ENCODE measurements at regions not wholly inside any gene's neighbourhood (a gene's known extent, or its start where the extent isn't known, plus 50 kb on each side); places are given as distances from the start of the nearest gene placed in this dataset.

GRCh38 chrX:45849261-45849862 lies 648.7 kb upstream of the DIPK2B start:
- ATAC-seq (replicated peaks) = no peak
- Mint-ChIP-seq H3K9me3 (no peaks in the 10 kb centered on the region), H3K4me1 (peaks cover 7 to 16% of the 10 kb centered on the region in 2 donors)

GRCh38 chrX:45847961-45848360 lies 647.3 kb upstream of the DIPK2B start:
- H3K4me1 Mint-ChIP-seq = peaks cover 7 to 21% of the 10 kb centered on the region in 2 donors
- H3K27me3 Mint-ChIP-seq = peaks cover 6 to 8% of the 10 kb centered on the region in 2 donors
- H3K36me3 Mint-ChIP-seq = peaks cover 0 to 3% of the 10 kb centered on the region in 2 donors
- H3K9me3 Mint-ChIP-seq = no peaks in the 10 kb centered on the region
- no peak overlapping the region for H3K27ac Mint-ChIP-seq
- DNase-seq (no peak), ATAC-seq (replicated peaks) (no peak)
- no peak overlapping the region for H3K4me3 Mint-ChIP-seq

More at GRCh38 chrX:45849261-45849862, 648.7 kb upstream of the DIPK2B start:
- DNase-seq = no peak
- Mint-ChIP-seq H3K36me3 (peaks cover 0 to 3% of the 10 kb centered on the region in 2 donors), H3K4me3 (peak overlapping the region; percentile 88 to 89), H3K27ac (no peak overlapping the region), H3K27me3 (peaks cover 10 to 12% of the 10 kb centered on the region in 2 donors)

GRCh38 chrX:45846328-45846727 lies 645.7 kb upstream of the DIPK2B start:
- Mint-ChIP-seq H3K9me3 (no peaks in the 10 kb centered on the region), H3K4me3 (no peak overlapping the region), H3K36me3 (peaks cover 0 to 3% of the 10 kb centered on the region in 2 donors)

GRCh38 chrX:45845142-45845541 lies 644.5 kb upstream of the DIPK2B start:
- ATAC-seq (replicated peaks) (no peak), DNase-seq (no peak)
- peaks cover 2 to 27% of the 10 kb centered on the region in 2 donors for H3K4me1 Mint-ChIP-seq
- H3K4me3 Mint-ChIP-seq = no peak overlapping the region
- peaks cover 0 to under 1% of the 10 kb centered on the region in 2 donors for H3K36me3 Mint-ChIP-seq
- H3K9me3 Mint-ChIP-seq = no peaks in the 10 kb centered on the region
- peaks cover 2 to 6% of the 10 kb centered on the region in 2 donors for H3K27me3 Mint-ChIP-seq
- no peak overlapping the region for H3K27ac Mint-ChIP-seq

More at GRCh38 chrX:45846328-45846727, 645.7 kb upstream of the DIPK2B start:
- no peak for DNase-seq
- Mint-ChIP-seq H3K4me1 (peaks cover 8 to 34% of the 10 kb centered on the region in 2 donors), H3K27ac (no peak overlapping the region), H3K27me3 (peaks cover 6 to 8% of the 10 kb centered on the region in 2 donors)
- no peak for ATAC-seq (replicated peaks)

- H3K9me3 Mint-ChIP-seq = no peaks in the 10 kb centered on the region
- H3K4me1 Mint-ChIP-seq = peaks cover 1 to 18% of the 10 kb centered on the region in 2 donors
- no peak for DNase-seq
- no peaks in the 10 kb centered on the region for H3K36me3 Mint-ChIP-seq
- ATAC-seq (replicated peaks) = no peak
- H3K27ac Mint-ChIP-seq = no peak overlapping the region
- H3K27me3 Mint-ChIP-seq = no peaks in the 10 kb centered on the region
- no peak overlapping the region for H3K4me3 Mint-ChIP-seq
Observed at GRCh38 chrX:45843518-45843917, 642.8 kb upstream of the DIPK2B start.

GRCh38 chrX:45842926-45843315 lies 642.2 kb upstream of the DIPK2B start:
- Mint-ChIP-seq H3K27ac (no peak overlapping the region), H3K36me3 (no peaks in the 10 kb centered on the region), H3K27me3 (no peaks in the 10 kb centered on the region)

GRCh38 chrX:45842207-45842925 lies 641.7 kb upstream of the DIPK2B start:
- Mint-ChIP-seq H3K27ac (no peak overlapping the region), H3K36me3 (no peaks in the 10 kb centered on the region), H3K4me3 (no peak overlapping the region), H3K9me3 (no peaks in the 10 kb centered on the region), H3K27me3 (no peaks in the 10 kb centered on the region), H3K4me1 (peaks cover 1 to 18% of the 10 kb centered on the region in 2 donors)
- no peak for ATAC-seq (replicated peaks)
- DNase-seq = no peak

More at GRCh38 chrX:45842926-45843315, 642.2 kb upstream of the DIPK2B start:
- Mint-ChIP-seq H3K4me3 (no peak overlapping the region), H3K4me1 (peaks cover 1 to 18% of the 10 kb centered on the region in 2 donors), H3K9me3 (no peaks in the 10 kb centered on the region)
- ATAC-seq (replicated peaks) (no peak), DNase-seq (no peak)

GRCh38 chrX:45840411-45840950 lies 639.8 kb upstream of the DIPK2B start:
- no peaks in the 10 kb centered on the region for H3K9me3 Mint-ChIP-seq
- ATAC-seq (replicated peaks) (no peak), DNase-seq (no peak)
- peaks cover 1 to 18% of the 10 kb centered on the region in 2 donors for H3K4me1 Mint-ChIP-seq
- no peak overlapping the region for H3K4me3 Mint-ChIP-seq
- no peaks in the 10 kb centered on the region for H3K27me3 Mint-ChIP-seq
- H3K27ac Mint-ChIP-seq = no peak overlapping the region
- H3K36me3 Mint-ChIP-seq = no peaks in the 10 kb centered on the region

- H3K27me3 Mint-ChIP-seq = peaks cover 0 to 13% of the 10 kb centered on the region in 2 donors
- H3K27ac Mint-ChIP-seq = no peak overlapping the region
- ATAC-seq (replicated peaks) (no peak), DNase-seq (no peak)
- no peak overlapping the region for H3K4me3 Mint-ChIP-seq
- no peaks in the 10 kb centered on the region for H3K4me1 Mint-ChIP-seq
- no peaks in the 10 kb centered on the region for H3K9me3 Mint-ChIP-seq
- H3K36me3 Mint-ChIP-seq = no peaks in the 10 kb centered on the region
Observed at GRCh38 chrX:45830343-45830742, 629.7 kb upstream of the DIPK2B start.

- peak; percentile 87 to 97 for ATAC-seq (replicated peaks)
- Mint-ChIP-seq H3K4me1 (peaks cover 6% of the 10 kb centered on the region in 2 donors), H3K27me3 (peaks cover 0 to 4% of the 10 kb centered on the region in 2 donors), H3K27ac (peak overlapping the region; percentile 60), H3K9me3 (no peaks in the 10 kb centered on the region), H3K36me3 (peaks cover 0 to 4% of the 10 kb centered on the region in 2 donors), H3K4me3 (peak overlapping the region in 1 of 2 donors; percentile 37)
- DNase-seq = peak; percentile 24
Observed at GRCh38 chrX:45824471-45824870, 623.8 kb upstream of the DIPK2B start.

- peaks cover 6 to 10% of the 10 kb centered on the region in 2 donors for H3K4me1 Mint-ChIP-seq
- peaks cover 0 to 7% of the 10 kb centered on the region in 2 donors for H3K36me3 Mint-ChIP-seq
- H3K4me3 Mint-ChIP-seq = no peak overlapping the region
- no peak overlapping the region for H3K27ac Mint-ChIP-seq
- DNase-seq = no peak
- ATAC-seq (replicated peaks) = no peak
- H3K9me3 Mint-ChIP-seq = peaks cover 2 to 4% of the 10 kb centered on the region in 2 donors
- H3K27me3 Mint-ChIP-seq = peaks cover 0 to 7% of the 10 kb centered on the region in 2 donors
Observed at GRCh38 chrX:45823536-45823935, 622.9 kb upstream of the DIPK2B start.

GRCh38 chrX:45822124-45822523 lies 621.4 kb upstream of the DIPK2B start:
- peaks cover 0 to 7% of the 10 kb centered on the region in 2 donors for H3K36me3 Mint-ChIP-seq

GRCh38 chrX:45818913-45819312 lies 618.2 kb upstream of the DIPK2B start:
- Mint-ChIP-seq H3K4me3 (no peak overlapping the region), H3K9me3 (peaks cover 2 to 4% of the 10 kb centered on the region in 2 donors), H3K4me1 (peaks cover 0 to 4% of the 10 kb centered on the region in 2 donors), H3K36me3 (peaks cover 0 to 3% of the 10 kb centered on the region in 2 donors), H3K27ac (no peak overlapping the region), H3K27me3 (peaks cover 0 to 3% of the 10 kb centered on the region in 2 donors)
- DNase-seq = no peak
- ATAC-seq (replicated peaks) = peak in 1 of 2 donors; percentile 25

More at GRCh38 chrX:45822124-45822523, 621.4 kb upstream of the DIPK2B start:
- Mint-ChIP-seq H3K27ac (no peak overlapping the region), H3K4me1 (peaks cover 6 to 10% of the 10 kb centered on the region in 2 donors), H3K27me3 (peaks cover 0 to 7% of the 10 kb centered on the region in 2 donors), H3K4me3 (no peak overlapping the region), H3K9me3 (peaks cover 2 to 4% of the 10 kb centered on the region in 2 donors)
- no peak for DNase-seq
- no peak for ATAC-seq (replicated peaks)

- peaks cover 2 to 4% of the 10 kb centered on the region in 2 donors for H3K9me3 Mint-ChIP-seq
- peaks cover 0 to 3% of the 10 kb centered on the region in 2 donors for H3K36me3 Mint-ChIP-seq
- H3K27ac Mint-ChIP-seq = no peak overlapping the region
- ATAC-seq (replicated peaks) = no peak
- DNase-seq = no peak
- H3K4me1 Mint-ChIP-seq = peaks cover 7 to 9% of the 10 kb centered on the region in 2 donors
- no peak overlapping the region for H3K4me3 Mint-ChIP-seq
- H3K27me3 Mint-ChIP-seq = peaks cover 0 to 5% of the 10 kb centered on the region in 2 donors
Observed at GRCh38 chrX:45815441-45815840, 614.8 kb upstream of the DIPK2B start.

All from stimulated activated naive B cell treated with anti-CD40 and anti-IgM and Interleukin-4, amounts not matched to agents 10 μg/mL and 1 μg/mL and 100 μg/mL, for 72 hours (primary cell).